Hematopoietic multipotent progenitor cell treated with erythropoietin and hydrocortisone succinate and interleukin-3 and kit ligand, for 6 days (in vitro differentiated cells): ENCODE measurements at regions not wholly inside any gene's neighbourhood (a gene's known extent, or its start where the extent isn't known, plus 50 kb on each side); places are given as distances from the start of the nearest gene placed in this dataset.
A peak's percentile ranks its signal among the peaks of the same experiment; 100 is the strongest.
"Not testable (repeated sequence)": the region's sequence is repeated elsewhere in the genome, so short reads cannot be mapped to it uniquely, and the experiment has no call there.

ENCODE experiments used
- DNase-seq: peaks from one replicate; pipeline ENCODE4 v3.0.0-alpha.2; 2015

GRCh38 chr5:135279328-135279727, 119.7 kb downstream of the MACROH2A1 start:
- no peak for DNase-seq

GRCh38 chr5:135276151-135276550, 122.9 kb downstream of the MACROH2A1 start:
- DNase-seq = no peak

- DNase-seq = no peak
Observed at GRCh38 chr5:135273212-135273611, 125.8 kb downstream of the MACROH2A1 start.

DNA sequence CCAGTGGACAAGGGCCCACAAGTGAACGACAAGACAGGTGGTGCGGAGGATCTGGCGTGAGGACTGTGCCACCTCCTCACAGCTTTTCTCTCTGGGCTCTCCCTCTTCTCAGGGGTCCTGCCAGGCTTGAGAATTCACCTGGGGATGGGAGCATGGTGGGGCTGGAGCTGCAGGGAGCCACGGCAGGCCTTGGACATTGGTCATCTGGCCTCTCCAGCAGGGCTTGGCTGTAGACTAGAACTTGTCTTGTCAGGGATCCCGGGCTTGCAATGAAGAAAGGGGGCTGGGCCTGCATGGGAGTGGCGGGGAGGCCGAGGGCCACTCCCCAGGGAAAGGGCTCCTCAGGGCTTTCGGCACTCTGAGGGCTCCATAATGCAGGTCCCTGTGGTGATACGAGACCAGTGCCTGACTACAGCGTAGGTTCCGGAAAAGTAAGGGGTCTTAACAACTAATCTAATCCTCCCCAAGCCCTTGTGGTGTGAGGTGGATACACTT, 126.7 kb downstream of the MACROH2A1 start:
- DNase-seq = no peak

DNA sequence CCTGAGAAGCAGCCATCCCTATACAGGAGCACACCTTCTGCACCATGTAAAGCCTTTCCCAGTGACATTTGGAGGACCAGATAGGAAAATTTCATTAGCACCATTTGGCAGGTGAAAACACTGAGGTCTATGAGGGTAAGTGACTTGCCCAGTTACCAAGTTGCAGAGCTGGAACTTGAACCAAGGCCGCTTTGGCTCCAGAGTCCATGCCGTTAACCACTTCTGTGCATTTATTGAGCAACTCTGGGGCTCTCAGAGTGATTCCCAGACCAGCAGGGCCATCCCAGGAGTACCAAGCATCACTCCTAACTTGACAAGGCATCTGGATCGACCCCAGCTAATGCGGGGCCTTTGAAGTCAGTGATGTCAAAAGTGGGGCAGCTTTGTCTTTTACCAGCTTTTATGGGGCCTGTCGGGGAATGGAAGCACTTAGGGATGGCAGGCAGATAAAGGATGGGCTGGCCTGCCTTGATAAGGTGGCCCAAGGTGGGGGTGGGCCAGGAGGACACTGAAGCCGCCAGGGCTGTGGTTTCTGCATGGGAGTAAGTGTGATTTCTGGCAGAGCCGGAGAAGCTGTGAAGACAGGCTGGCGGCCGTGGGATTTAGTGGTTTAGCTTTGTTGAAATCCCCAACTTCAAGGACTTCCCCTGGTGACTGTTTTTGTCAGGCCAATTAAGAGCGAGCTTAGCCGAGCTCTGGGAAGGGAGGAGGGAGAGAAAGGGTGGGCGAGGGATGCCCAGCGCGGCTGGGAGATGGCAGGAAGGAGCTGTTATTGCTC, 127.3 kb downstream of the MACROH2A1 start:
- DNase-seq = peak; percentile 93

- DNase-seq = no peak
Observed at GRCh38 chr5:135269931-135270421, 129.1 kb downstream of the MACROH2A1 start.

DNA sequence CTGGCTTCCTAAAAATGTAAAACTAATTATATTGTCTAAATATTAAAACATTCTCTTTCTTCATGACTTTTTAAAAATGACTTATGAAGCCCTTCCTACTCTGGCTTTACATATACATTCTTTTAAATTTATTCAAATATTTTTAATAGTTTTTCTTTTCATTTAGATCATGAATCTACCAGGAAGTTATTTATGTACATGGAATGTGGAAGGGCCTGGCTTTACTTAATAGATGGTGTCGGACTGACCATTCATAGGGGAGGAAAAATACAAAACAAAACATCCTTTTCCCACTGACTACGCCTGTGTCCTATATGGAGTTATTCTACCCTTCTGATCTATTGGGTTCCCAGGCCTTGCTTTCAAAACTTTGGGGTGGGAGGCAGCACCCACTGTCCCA, 129.8 kb downstream of the MACROH2A1 start:
- no peak for DNase-seq

DNA sequence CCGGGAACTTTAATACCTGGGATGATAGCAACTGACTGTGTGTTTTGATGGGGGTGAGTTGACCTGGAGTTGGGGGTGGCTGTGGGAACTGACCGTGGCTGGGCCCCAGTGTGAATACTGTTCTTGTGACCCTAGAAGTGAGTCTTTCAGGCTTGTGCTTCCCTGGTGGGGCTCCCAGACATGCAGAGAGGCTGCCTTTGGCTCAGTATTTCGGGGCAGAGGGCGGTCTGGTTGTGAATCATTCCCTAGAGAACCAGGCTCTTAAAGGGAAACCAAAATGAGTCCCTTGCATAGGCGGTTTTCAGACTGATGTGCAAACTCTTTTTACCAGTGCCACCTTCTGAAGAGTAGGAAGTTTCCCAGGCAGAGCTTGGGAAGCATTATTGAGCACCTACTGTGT, 132.1 kb downstream of the MACROH2A1 start:
- no peak for DNase-seq

GRCh38 chr5:135266303-135266635, 132.8 kb downstream of the MACROH2A1 start:
- no peak for DNase-seq

GRCh38 chr5:135265497-135266302, 133.3 kb downstream of the MACROH2A1 start:
- no peak for DNase-seq

GRCh38 chr5:135264451-135265440, 134.3 kb downstream of the MACROH2A1 start:
- DNase-seq = no peak

GRCh38 chr5:135263022-135263668, 135.9 kb downstream of the MACROH2A1 start:
- no peak for DNase-seq

DNA sequence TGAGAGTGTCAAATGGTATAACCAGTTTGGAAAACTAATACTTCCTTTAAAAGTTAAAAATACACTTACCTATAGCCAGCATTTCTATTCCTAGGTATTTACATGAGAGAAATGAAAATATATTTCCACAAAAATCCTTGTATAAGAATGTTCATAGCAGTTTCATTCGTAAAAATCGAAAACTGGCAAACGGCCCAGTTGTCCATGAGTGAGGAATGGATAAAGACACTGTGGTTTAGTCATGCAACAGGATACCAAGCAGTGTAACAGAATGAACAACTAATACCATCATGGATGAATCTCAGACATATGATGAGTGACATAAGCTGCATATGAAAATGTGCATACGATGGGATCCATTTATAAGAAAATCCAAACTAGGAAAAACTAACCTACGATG, 136.7 kb downstream of the MACROH2A1 start:
- no peak for DNase-seq

DNA sequence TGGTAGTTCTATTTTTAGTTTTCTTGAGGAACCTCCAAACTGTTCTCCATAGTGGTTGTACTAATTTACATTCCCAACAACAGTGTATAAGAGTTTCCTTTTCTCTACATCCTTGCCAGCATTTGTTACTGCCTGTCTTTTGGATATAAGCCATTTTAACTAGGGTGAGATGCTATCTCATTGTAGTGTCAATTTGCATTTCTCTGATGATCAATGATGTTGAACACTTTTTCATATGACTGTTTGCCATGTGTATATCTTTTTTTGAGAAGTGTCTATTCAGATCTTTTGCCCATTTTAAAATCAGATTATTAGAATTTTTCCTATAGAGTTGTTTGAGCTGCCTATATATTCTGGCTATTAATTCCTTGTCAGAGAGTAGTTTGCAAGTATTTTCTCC, 138.9 kb downstream of the MACROH2A1 start:
- not testable (repeated sequence) for DNase-seq

DNA sequence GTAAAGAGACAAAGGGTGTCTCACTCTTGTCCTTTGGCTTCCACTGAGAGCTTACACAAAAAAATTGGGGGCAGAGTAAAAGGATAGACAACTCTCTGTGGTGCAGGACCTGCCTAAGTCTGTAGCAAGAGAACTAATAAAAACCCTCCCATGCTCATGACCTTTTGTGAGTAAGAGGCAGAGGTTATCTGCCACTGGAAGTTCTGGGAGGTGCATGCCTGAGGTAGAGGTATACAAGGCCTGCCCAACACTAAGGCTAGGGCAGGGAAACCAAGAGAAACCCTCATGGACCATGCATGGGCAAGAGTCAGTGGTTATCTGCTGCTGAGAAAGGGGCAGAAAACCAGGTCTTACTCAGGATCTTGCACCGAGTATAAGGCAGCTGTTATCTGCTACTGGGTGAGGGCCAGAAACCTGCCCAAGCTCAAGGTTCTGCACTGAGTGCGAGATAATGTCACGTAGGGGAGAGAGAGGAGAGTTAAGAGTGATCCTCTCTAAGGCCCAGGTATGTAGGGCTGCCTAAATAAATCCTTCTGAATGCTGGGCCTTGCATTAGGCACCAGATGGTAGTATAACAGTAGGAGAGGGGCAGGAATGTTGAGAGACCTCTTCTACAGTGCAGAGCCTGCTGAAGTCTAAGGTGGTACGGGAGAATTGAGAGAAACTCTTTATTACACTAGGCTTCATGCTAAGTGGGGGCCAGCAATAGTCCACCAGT, 143.4 kb downstream of the MACROH2A1 start:
- DNase-seq = peak; percentile 31

- DNase-seq = no peak
Observed at GRCh38 chr5:135254183-135254582, 144.8 kb downstream of the MACROH2A1 start.

DNA sequence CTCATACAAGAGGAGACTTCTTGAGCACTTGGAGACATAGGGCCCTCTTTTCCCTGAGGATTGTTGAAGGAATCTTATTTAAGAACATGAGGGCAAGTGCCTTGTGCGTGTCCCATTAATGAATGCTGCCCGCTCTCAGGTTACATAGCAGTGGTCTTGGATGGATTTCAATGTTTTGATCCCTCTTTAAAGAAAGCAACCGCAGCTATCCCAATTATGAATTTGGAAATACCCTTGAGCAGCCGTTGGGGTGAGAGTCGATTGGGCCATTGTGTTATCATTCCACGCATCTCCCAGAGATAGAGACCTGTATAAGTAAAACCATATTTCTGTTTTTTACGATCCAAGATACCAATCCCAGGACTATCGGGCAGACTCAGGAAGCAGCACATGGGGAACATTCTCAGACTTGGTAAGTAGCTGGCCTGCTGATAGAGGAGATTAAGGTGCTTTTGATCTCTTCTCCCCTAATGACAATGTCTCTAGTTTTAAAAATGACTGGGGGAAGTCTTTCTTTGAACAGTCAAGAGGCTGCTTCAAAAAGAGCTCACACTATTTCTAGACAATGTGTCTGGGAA, 145.3 kb downstream of the MACROH2A1 start:
- no peak for DNase-seq

DNA sequence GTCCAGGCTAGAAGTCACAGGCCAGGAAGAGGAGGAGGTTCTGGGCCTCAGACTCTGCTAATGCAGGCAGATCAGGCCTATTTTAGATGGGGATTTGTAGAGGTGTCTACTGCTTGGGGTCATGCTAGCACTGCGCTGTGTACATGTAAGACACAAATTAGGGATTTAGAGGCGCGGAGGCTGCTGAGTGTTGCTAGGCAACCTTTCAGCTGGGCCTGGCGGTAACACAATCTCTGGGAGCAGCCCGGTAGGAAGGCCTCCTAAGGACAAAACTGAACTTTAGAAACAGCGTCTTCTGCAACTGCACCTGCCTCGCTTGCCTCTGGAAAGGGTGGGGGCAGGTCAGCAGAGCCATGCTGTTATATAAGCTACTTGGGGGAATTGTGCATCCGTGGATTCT, 147.9 kb downstream of the MACROH2A1 start:
- DNase-seq = no peak

DNA sequence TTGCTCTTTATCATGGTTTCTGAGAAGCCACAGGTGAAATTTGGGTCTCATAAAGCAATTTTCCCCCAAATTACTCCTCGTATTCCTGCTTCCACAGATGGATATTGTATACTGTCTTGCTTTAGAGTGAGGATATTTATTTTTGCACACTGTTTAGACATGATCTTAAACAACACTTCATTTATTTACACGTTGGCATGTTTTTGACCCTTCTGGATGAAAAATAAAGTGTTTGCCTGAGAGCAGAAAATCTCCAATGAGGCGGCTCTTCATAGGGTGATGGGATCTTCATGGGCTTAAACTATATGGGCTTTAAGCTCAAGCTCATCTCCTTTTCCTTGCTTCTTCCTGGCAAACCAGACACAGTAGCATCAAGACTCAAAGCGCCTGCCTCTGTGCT, 148.4 kb downstream of the MACROH2A1 start:
- DNase-seq = no peak

GRCh38 chr5:135249658-135250057, 149.4 kb downstream of the MACROH2A1 start:
- peak; percentile 47 for DNase-seq

GRCh38 chr5:135248801-135249231, 150.2 kb downstream of the MACROH2A1 start:
- DNase-seq = no peak
